Epithelial cell of proximal tubule (primary cell): ENCODE measurements at regions not wholly inside any gene's neighbourhood (a gene's known extent, or its start where the extent isn't known, plus 50 kb on each side); places are given as distances from the start of the nearest gene placed in this dataset.
"Not testable (repeated sequence)": the region's sequence is repeated elsewhere in the genome, so short reads cannot be mapped to it uniquely, and the experiment has no call there.

Experiments used
- DNase-seq: peaks from one replicate; pipeline ENCODE4 v3.0.0-alpha.2; 2011; ENCODE audit warnings: low read depth
- H3K4me3 ChIP-seq: 2 replicates; pipeline ENCODE4 v1.5.1; 2011; ENCODE audit warnings: low read depth, mild to moderate bottlenecking, low read length
- TF ChIP-seq, protein P1 (sequence below): conservative IDR thresholded peaks from 2 replicates; pipeline ENCODE4 v1.5.1; 2012; ENCODE audit warnings: low read depth, mild to moderate bottlenecking, low read length

DNA sequence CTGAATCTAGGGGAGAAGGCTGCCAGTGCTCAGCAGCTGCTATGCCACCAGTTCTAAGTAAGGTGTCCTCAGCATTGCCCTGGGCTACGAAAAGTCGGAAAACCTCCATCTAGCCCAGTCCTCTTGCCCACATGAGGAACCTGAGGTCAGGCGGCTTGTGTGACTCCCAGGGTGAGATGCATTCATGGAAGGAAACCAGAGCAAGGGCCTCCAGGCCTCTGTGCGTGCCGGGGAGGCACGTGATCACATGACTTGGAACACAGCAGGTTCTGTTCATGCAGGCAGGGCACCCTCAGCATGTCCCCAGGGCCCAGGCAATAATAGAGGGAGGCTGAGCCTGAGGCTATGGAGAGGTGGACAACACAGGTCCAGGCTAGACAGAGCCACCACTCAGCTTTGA is 312.5 kb upstream of the DUSP10 start:
- TF ChIP-seq, protein P1, sequence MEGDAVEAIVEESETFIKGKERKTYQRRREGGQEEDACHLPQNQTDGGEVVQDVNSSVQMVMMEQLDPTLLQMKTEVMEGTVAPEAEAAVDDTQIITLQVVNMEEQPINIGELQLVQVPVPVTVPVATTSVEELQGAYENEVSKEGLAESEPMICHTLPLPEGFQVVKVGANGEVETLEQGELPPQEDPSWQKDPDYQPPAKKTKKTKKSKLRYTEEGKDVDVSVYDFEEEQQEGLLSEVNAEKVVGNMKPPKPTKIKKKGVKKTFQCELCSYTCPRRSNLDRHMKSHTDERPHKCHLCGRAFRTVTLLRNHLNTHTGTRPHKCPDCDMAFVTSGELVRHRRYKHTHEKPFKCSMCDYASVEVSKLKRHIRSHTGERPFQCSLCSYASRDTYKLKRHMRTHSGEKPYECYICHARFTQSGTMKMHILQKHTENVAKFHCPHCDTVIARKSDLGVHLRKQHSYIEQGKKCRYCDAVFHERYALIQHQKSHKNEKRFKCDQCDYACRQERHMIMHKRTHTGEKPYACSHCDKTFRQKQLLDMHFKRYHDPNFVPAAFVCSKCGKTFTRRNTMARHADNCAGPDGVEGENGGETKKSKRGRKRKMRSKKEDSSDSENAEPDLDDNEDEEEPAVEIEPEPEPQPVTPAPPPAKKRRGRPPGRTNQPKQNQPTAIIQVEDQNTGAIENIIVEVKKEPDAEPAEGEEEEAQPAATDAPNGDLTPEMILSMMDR = no peak
- H3K4me3 ChIP-seq = no peak overlapping the region

DNA sequence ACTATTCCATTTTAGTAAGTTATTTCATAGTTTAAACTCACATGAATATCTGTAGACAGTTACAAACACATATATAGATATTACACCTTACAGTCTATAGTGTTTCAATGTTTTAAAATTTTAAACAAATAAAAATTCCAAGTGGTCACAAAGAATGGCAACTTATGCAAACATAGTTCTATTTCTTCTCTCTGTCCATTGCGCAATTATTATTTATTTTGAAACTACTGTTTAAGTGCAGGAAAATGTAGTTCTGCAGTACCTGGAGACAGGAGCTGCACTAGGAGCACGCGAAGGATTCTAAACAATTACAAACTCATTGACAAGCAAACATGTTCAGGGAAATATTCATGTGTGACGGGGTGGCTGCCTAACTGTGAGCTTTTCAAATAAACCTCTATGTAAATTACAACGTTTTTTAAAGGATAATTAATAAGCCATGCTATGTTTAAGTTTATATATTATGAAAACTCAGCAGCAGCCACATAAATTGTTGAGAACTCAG is 312.0 kb upstream of the DUSP10 start:
- no peak for DNase-seq
- TF ChIP-seq, protein P1 = no peak
- no peak overlapping the region for H3K4me3 ChIP-seq

More for the DNA sequence above, 312.5 kb upstream of the DUSP10 start:
- DNase-seq = no peak

DNA sequence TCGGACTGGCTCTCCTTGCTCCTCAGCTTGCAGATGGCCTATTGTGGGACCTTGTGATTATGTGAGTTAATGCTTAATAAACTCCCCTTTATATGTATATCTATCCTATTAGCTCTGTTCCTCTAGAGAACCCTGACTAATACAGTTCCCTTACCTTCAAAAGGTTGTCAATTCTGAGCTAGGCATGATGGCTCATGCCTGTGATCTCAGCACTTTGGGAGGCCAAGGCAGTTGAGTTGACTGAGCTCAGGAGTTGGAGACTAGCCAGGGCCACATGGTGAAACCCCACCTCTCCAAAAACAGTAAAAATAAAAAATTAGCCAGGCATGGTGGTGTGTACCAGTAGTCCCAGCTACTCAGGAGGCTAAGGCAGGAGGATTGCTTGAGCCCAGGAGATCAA is 309.4 kb upstream of the DUSP10 start:
- not testable (repeated sequence) for DNase-seq, H3K4me3 ChIP-seq

DNA sequence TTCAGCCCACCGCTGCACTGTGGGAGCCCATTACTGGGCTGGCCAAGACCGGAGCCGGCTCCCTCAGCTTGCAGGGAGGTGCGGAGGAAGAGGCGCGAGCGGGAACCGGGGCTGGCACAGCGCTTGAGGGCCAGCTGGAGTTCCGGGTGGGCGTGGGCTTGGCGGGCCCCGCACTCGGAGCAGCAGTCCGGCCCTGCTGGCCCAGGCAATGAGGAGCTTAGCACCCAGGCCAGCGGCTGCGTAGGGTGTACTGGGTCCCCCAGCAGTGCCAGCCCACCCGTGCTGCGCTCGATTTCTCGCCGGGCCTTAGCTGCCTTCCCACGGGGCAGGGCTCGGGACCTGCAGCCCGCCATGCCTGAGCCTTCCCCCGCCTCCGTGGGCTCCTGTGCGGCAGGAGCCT is 307.8 kb upstream of the DUSP10 start:
- DNase-seq, H3K4me3 ChIP-seq: not testable (repeated sequence)

DNA sequence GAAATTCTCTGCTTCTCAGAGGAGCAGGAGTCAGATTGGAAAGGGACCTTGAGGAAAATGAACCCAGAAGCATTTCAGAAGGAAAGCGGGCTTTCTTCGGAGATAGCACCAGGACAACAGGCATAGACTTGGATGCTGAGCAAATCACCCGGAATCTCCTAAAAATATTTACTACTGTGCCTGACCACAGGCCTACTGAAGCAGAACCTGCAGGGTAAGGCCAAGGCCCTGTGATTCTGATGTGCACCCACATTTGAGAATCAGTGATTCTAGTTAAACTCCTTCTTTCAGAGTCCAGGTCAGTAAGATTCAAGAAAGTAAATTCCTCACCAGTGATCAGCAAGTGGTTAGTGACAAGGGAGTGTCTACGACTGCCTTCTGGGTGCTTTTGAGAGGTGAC is 307.3 kb upstream of the DUSP10 start:
- H3K4me3 ChIP-seq = no peak overlapping the region
- DNase-seq = no peak
- TF ChIP-seq, protein P1 = no peak

DNA sequence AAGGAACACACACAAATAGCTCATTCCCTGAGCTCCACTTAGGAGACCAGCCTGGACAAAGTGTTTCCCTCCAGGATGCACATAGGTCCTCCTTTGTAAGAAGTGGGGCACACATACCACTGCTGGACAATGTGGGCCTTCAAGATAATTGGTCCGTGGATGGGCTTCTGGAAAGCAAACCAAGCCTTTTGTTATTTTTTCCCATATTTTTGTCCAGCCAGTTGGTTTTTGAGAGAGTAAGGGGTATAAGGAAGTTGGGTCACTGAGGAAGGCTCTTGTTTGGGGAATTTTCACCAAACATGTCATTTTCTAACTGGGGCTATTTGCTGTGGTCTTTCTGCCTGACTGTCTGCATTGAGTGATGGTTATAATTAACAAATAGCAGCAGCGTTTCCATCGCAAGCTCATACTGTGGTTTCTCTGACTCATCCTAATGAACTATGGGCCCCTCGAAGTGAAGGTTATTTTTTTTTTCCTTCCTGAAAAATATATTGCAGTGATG is 306.3 kb upstream of the DUSP10 start:
- no peak overlapping the region for H3K4me3 ChIP-seq
- no peak for DNase-seq
- TF ChIP-seq, protein P1 = no peak

DNA sequence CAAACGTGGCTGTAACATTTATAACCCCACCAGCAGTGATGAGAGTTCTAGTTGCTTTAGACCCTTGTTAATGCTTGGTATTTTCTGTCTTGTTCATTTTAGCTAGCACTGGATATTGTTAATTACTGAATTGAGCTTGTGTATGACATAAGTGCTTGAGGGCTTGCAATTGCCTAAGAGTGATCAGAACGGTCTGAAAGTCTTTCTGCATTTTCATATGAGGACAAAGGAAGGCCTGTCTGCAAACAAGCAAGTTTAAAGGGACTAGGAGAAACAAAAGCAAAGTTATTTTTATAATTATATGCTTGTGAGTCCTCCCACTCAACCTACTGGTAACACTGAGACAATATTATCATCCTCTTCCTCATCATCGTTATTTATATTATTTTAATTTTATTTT is 305.5 kb upstream of the DUSP10 start:
- DNase-seq = no peak
- H3K4me3 ChIP-seq = no peak overlapping the region
- TF ChIP-seq, protein P1 = no peak

DNA sequence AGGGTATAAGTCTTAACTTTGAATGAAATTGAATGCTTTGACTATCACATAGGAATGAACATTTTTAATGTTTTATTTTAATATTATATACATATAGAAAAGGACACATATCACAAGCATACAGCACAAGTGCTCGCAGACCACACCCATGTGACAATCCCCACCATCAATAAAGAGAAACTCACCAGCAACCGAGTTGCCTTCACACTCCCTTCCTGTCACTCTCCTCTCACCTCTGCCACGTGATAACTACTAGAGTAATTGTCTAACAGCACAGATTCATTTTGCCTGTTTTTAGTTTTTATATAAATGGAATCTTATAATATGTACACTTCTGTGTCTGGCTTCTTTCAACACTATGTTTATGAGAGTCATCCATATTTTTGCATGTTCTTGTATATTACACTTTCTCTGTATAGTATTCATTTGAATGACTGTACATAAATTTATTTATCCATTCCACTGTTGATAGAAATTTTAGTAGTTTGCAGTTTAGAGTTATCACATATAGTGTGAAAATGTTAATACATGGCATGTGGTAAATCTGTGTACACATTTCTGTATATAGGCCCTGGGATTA is 304.9 kb upstream of the DUSP10 start:
- no peak for DNase-seq
- TF ChIP-seq, protein P1 = no peak
- no peak overlapping the region for H3K4me3 ChIP-seq
